Middle frontal gyrus (tissue), 1 donor: ENCODE measurements at regions not wholly inside any gene's neighbourhood (a gene's known extent, or its start where the extent isn't known, plus 50 kb on each side); places are given as distances from the start of the nearest gene placed in this dataset.
"Not testable (repeated sequence)": the region's sequence is repeated elsewhere in the genome, so short reads cannot be mapped to it uniquely, and the experiment has no call there.

Experiments used
- DNase-seq: peaks from one replicate; pipeline ENCODE4 v3.0.0-alpha.2; 2015; ENCODE audit warnings: low spot score; ENCODE audit errors: extremely low spot score

GRCh38 chr2:106009096-106009495 is 185.0 kb downstream of the UXS1 start:
- no peak for DNase-seq

- no peak for DNase-seq
These were observed 189.2 kb downstream of the UXS1 start for GRCh38 chr2:106004851-106005250.

GRCh38 chr2:105999211-105999989 is 194.7 kb downstream of the UXS1 start:
- DNase-seq = no peak

- no peak for DNase-seq
These were observed 196.4 kb downstream of the UXS1 start for GRCh38 chr2:105997711-105998110.

- no peak for DNase-seq
These were observed 203.5 kb downstream of the UXS1 start for GRCh38 chr2:105990624-105991023.

- DNase-seq = not testable (repeated sequence)
These were observed 204.3 kb downstream of the UXS1 start for GRCh38 chr2:105989803-105990202.

GRCh38 chr2:105989070-105989469 is 205.0 kb downstream of the UXS1 start:
- no peak for DNase-seq

- DNase-seq = no peak
These were observed 216.3 kb downstream of the UXS1 start for GRCh38 chr2:105977807-105978206.

- no peak for DNase-seq
These were observed 216.9 kb downstream of the UXS1 start for GRCh38 chr2:105977212-105977611.

GRCh38 chr2:105974812-105975211 is 219.3 kb downstream of the UXS1 start:
- DNase-seq = no peak

- no peak for DNase-seq
These were observed 221.2 kb downstream of the UXS1 start for GRCh38 chr2:105972927-105973326.

GRCh38 chr2:105972246-105972645 is 221.9 kb downstream of the UXS1 start:
- DNase-seq = no peak

GRCh38 chr2:105969552-105969951 is 224.5 kb downstream of the UXS1 start:
- DNase-seq = no peak

- DNase-seq = no peak
These were observed 217.5 kb downstream of the NCK2 start for GRCh38 chr2:105962221-105962620.

- no peak for DNase-seq
These were observed 217.0 kb downstream of the NCK2 start for GRCh38 chr2:105961599-105962146.

GRCh38 chr2:105959357-105959756 is 214.6 kb downstream of the NCK2 start:
- DNase-seq = no peak

- no peak for DNase-seq
These were observed 210.2 kb downstream of the NCK2 start for GRCh38 chr2:105954891-105955290.

- DNase-seq = no peak
These were observed 209.2 kb downstream of the NCK2 start for GRCh38 chr2:105953942-105954341.

- DNase-seq = no peak
These were observed 207.4 kb downstream of the NCK2 start for GRCh38 chr2:105952131-105952530.

GRCh38 chr2:105951384-105951694 is 206.6 kb downstream of the NCK2 start:
- DNase-seq = no peak

GRCh38 chr2:105950521-105951383 is 206.0 kb downstream of the NCK2 start:
- DNase-seq = no peak

- no peak for DNase-seq
These were observed 199.3 kb downstream of the NCK2 start for GRCh38 chr2:105943977-105944376.
